Left forelimb (tissue), 1 donor: ENCODE measurements at regions not wholly inside any gene's neighbourhood (a gene's known extent, or its start where the extent isn't known, plus 50 kb on each side); places are given as distances from the start of the nearest gene placed in this dataset.

Experiments used
- DNase-seq: peaks from one replicate; pipeline ENCODE4 v3.0.0-alpha.2; 2018; ENCODE audit warnings: low spot score

DNA sequence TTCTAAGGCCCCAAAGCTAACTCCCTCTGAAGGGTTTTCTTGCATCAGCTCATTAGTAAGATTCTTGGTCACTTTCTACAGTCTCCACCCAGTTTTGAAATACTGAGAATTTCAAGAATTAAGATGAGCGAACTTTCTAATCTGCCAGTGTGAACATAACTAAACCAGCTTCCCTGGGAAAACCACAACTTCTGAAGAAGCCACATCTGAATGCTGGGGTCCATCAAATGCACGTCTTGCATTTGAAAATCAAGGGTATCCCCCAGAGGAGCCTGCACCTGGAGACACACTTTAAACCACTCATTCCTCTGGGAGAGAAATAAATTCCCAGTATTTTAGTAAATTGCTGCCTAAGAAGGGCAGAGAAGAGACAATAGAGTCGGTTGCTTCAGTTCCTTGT is 292.1 kb upstream of the CDH4 start:
- DNase-seq = no peak

GRCh38 chr20:60960500-60960899 is 291.6 kb upstream of the CDH4 start:
- DNase-seq = no peak

- no peak for DNase-seq
Observed at GRCh38 chr20:60961551-60961950, 290.5 kb upstream of the CDH4 start.

- no peak for DNase-seq
Observed at GRCh38 chr20:60962367-60963045, 289.6 kb upstream of the CDH4 start.

DNA sequence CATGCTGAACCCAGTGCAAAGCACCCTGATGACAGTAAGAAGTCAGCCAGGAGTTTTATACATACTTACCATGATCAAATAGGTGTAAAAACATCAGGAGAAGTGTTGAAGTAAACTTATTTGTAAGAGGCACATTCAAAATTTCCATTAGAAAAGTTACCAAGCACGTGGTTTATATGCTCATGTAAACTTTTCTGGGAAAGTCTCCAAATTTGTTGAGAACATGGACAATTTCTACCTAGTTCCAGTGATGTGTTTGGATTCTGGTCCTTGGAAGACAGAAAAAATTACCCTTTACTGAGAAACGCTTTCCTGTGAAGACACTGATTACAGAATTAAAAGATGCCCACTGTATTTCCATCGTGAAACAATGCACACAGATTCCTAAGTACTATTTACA is 288.9 kb upstream of the CDH4 start:
- DNase-seq = no peak

GRCh38 chr20:60964911-60965310 is 287.1 kb upstream of the CDH4 start:
- no peak for DNase-seq

GRCh38 chr20:60966031-60966430 is 286.0 kb upstream of the CDH4 start:
- DNase-seq = no peak

GRCh38 chr20:60966766-60967165 is 285.3 kb upstream of the CDH4 start:
- no peak for DNase-seq

DNA sequence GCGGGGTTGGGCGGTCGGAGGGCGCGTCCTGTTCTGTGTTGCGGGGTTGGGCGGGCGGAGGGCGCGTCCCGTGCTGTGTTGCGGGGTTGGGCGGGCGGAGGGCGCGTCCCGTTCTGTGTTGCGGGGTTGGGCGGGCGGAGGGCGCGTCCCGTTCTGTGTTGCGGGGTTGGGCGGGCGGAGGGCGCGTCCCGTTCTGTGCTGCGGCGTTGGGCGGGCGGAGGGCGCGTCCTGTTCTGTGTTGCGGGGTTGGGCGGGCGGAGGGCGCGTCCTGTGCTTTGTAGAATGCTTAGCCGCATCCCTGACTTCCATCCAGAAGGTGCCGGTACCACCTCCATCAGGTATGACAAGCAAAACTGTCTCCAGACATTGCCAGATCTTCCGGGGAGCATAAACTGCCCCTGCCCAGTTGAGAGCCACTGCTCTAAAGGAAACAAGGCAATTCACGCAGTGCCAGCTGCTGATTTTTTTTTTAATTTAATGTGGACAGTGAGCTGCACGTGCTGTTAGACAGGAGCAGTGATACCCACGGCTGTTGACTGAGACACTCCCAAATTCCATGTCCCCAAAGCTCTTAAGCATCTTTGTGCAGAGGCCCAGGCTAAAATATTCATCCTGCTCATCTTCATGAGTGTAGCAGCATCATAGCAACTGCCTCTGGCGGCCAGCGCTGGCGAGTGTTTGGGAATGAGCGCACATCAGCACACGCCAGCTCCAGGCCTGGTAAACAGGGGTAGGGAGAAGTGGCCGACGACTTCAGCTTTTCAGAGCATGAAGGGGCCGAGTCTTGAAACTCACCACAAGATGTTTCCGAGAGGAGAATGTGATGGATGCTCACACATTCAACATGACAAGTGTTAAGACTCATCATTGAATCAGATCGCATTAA is 284.4 kb upstream of the CDH4 start:
- no peak for DNase-seq

DNA sequence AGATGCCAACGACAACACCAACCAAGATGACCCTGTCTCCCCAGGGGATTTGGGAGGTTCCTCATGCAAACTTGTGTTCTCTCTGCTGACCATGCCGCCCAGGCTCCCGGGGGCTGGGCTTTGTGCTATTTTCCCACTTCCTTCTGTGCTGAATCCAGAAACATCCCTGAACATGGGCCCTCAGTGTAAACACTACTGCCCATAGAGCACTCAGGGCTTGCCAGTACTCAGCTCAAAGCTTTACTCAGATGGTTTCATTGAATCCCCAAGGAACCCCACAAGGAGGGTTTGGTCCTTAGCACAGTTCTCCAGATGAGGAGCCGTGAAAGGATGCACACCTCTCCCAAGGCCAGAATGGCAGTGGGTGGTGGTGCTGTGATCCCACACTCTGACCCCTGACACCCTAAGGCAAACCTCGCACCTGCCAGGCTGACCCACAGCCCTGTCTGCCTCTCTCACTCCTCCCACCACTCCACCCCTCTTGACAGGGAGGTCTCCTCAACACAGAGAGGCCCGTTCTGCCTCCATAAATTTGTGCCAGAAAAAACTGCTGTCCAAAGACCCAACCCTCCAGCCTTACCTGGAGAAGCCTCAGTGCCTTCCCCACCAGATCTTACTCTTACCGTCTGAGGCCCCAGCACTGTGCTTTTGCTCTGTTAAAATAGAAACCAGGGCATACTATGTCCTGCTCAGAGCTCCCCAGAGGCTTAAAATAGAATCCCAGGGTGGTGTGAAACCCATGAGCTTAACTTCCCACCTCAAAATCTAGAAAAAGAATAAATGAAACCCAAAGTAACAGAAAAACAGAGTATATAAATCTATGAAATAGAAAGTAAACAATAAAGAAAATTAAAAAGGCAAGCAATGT is 283.0 kb upstream of the CDH4 start:
- no peak for DNase-seq

- DNase-seq = no peak
Observed at GRCh38 chr20:60970601-60971000, 281.5 kb upstream of the CDH4 start.

DNA sequence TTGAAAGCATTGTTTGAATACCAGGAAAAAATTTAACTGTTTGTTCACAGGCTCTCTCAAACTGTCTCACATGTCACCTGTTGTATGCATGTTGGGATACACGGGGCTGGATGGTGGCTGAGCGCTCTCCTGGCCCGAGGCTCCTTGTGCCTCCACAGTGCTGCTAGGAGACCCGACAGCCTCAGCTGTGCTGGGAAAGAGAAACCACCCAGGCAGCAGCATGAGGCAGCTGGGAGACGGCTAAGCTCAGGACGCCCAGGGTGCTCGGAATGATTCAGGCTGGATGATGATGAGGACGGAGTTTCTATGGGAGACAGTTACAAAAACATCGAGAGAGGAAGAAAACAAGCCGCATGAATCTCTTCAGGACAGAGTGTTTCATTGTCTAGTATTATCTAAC is 278.0 kb upstream of the CDH4 start:
- DNase-seq = no peak

GRCh38 chr20:60974441-60974945 is 277.6 kb upstream of the CDH4 start:
- no peak for DNase-seq

DNA sequence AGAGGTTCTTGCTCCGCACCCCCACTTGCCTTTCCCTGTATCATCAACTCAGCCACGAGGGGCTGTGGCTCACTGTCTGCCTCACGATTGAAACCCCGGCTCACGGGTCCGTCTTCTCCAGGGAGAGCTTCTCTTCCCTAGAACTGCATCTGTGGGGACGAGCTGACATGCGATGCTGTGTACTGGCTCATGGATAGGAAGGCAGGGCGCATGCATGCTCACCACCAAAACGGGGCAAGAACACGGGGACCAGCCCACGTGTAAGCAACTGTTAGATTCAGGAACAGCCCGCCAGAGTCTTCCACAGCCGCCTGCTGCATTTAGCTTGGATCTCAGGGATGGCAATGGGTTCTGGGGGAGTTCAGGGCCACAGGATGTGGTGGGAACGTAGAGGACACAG is 275.9 kb upstream of the CDH4 start:
- no peak for DNase-seq

GRCh38 chr20:60976913-60977312 is 275.1 kb upstream of the CDH4 start:
- no peak for DNase-seq

DNA sequence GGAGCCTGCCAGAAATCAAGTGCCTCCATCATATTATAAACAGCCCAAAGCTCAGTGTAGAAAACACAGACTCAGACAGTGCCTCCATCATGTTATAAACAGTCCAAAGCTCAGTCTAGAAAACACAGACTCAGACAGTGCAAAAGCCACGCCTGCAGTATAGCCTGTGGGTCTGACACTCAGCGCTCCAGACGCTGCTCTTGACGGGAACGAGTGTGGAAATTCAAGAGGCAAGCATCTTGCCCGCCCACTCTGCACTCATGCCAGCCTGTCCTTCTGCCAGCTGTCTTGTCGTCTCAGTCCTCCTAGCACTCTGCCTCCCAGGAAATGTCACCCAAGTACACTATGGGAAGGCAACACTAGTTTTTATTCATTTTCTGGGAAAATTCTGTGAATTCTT is 274.2 kb upstream of the CDH4 start:
- DNase-seq = no peak

DNA sequence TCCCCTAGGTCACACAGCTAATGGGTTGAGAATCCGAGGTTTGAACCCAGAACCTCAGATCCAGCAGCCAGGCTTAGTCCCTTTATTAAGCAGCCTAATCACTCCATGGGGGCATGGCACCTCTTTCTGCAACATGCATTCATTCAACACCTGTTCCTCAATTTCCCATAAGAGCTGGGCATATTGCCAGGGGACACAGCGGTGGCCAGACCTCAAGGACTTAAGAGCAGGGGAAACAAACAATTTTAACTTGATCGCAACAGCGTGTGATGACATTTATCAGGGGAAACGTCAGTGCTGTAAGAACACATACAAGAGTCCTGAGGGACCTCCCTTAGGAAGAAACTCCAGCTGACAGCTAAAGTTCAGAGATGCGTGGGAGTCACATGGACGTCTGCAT is 267.4 kb upstream of the CDH4 start:
- DNase-seq = no peak

- DNase-seq = no peak
Observed at GRCh38 chr20:60986506-60987156, 265.4 kb upstream of the CDH4 start.

DNA sequence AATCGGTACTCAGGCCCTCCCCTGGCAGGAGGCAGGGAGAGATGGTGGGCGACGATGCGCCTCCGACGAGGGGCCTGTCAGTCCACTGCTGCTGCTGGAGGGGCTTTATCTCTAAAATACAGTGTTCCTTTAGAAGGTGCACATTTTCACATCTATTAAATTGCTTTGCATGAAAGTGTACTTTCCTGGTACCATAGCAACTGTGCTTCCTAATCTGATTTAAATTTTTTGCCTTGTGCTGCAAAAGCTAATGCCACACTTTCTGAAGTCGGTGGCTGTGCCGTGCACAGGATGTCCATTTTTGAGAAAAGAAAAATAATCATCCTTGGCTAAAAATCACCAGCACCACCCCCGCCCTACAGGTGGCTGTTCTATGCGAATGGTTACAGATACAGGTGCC is 262.0 kb upstream of the CDH4 start:
- DNase-seq = no peak

DNA sequence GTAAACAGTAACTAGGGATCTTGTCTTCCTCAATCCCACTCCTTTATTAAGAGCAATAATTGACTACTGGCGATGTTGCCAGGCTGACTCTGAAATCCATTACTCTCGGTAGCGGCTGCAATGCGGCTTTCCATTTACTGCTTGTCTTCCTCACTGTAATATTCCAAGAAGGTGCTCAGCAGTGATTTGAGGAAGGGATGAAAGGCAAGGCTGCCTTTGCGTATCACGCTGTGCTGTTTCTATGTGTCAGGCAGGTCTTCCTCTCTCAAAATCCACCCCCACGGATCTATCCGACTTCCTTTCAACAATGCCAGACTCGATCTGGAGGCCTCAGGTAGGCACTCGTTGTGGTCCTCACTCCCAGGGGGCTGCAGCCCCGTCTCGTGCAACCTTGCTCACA is 261.4 kb upstream of the CDH4 start:
- DNase-seq = no peak

- DNase-seq = no peak
Observed at GRCh38 chr20:60993433-60994044, 258.5 kb upstream of the CDH4 start.
